Esophagus muscularis mucosa (tissue), 4 donors: ENCODE measurements at regions not wholly inside any gene's neighbourhood (a gene's known extent, or its start where the extent isn't known, plus 50 kb on each side); places are given as distances from the start of the nearest gene placed in this dataset.

Experiments used
- CTCF ChIP-seq, 3 experiments: fragments of 200-600 bp in 2 of 3; fragments of 450-650 bp in 1 of 3; sonication (generic) in 2 of 3; IDR thresholded peaks; one replicate each; pipeline ENCODE4 v1.5.1; 2017 to 2019; ENCODE audit warnings: antibody characterized with exemption in 3 of 3, mild to moderate bottlenecking in 2 of 3, moderate library complexity in 1 of 3
- EP300 ChIP-seq: sonication (generic); formaldehyde crosslinking; IDR thresholded peaks from one replicate; pipeline ENCODE4 v1.6.1; 2017; ENCODE audit warnings: antibody characterized with exemption
- POLR2A ChIP-seq: fragments of 450-650 bp; IDR thresholded peaks from one replicate; pipeline ENCODE4 v1.6.1; 2017; ENCODE audit warnings: antibody characterized with exemption, moderate library complexity, mild to moderate bottlenecking, low read depth
- POLR2AphosphoS5 ChIP-seq, 2 donors: sonication (generic); formaldehyde crosslinking; IDR thresholded peaks; one replicate each; pipeline ENCODE4 v1.6.1; 2017; ENCODE audit warnings: antibody characterized with exemption in 2 of 2

- no peak for TF ChIP-seq CTCF (IDR thresholded peaks at IDR 0.05)
- TF ChIP-seq POLR2AphosphoS5 (IDR thresholded peaks at IDR 0.05), result no peak
- no peak for TF ChIP-seq POLR2A
- no peak for TF ChIP-seq EP300
Measured at GRCh38 chr18:41357708-41358107, 597.3 kb upstream of the PIK3C3 start.
